ENCODE measurements at regions not wholly inside any gene's neighbourhood (a gene's known extent, or its start where the extent isn't known, plus 50 kb on each side); places are given as distances from the start of the nearest gene placed in this dataset.

DNA sequence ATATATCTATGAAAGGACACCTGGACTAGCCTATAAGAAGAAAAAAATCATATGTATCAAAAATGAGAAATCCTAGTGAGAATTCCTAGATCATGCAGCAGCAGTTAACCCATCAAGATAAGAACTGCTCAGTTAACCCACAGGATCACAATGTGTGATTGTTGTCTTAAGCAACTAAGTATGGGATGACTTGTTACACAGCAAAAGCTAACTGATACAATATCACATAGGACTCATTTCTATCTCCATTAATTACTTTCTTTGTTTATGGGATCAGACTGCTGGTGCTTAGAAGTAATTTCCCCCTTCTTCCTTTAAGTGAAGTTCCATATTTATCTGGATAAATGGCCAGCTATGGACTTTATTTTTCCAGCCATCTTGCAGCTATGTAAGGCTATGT is 280.8 kb upstream of the MARCKS start:
- TF ChIP-seq POLR2AphosphoS5 (IDR thresholded peaks at IDR 0.05; ENCODE audit: low read depth, low read length) (no peak), TAF1 (IDR thresholded peaks at IDR 0.05; ENCODE audit: borderline replicate concordance, insufficient read depth, low read length) (no peak), FOXP2 (optimal IDR thresholded peaks at IDR 0.05; ENCODE audit: borderline replicate concordance, extremely low read depth, extremely low read length, insufficient read depth) (no peak)
- TF ChIP-seq, protein P1, sequence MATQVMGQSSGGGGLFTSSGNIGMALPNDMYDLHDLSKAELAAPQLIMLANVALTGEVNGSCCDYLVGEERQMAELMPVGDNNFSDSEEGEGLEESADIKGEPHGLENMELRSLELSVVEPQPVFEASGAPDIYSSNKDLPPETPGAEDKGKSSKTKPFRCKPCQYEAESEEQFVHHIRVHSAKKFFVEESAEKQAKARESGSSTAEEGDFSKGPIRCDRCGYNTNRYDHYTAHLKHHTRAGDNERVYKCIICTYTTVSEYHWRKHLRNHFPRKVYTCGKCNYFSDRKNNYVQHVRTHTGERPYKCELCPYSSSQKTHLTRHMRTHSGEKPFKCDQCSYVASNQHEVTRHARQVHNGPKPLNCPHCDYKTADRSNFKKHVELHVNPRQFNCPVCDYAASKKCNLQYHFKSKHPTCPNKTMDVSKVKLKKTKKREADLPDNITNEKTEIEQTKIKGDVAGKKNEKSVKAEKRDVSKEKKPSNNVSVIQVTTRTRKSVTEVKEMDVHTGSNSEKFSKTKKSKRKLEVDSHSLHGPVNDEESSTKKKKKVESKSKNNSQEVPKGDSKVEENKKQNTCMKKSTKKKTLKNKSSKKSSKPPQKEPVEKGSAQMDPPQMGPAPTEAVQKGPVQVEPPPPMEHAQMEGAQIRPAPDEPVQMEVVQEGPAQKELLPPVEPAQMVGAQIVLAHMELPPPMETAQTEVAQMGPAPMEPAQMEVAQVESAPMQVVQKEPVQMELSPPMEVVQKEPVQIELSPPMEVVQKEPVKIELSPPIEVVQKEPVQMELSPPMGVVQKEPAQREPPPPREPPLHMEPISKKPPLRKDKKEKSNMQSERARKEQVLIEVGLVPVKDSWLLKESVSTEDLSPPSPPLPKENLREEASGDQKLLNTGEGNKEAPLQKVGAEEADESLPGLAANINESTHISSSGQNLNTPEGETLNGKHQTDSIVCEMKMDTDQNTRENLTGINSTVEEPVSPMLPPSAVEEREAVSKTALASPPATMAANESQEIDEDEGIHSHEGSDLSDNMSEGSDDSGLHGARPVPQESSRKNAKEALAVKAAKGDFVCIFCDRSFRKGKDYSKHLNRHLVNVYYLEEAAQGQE (IDR thresholded peaks at IDR 0.05; ENCODE audit: insufficient read depth in 1 of 2, low read depth in 2 of 2, low read length in 2 of 2), result no peak
